Coronary artery (tissue), 2 donors: ENCODE measurements at regions not wholly inside any gene's neighbourhood (a gene's known extent, or its start where the extent isn't known, plus 50 kb on each side); places are given as distances from the start of the nearest gene placed in this dataset.

ENCODE experiments used
- DNase-seq: peaks from one replicate; pipeline ENCODE4 v3.0.0-alpha.2; 2017; ENCODE audit warnings: low spot score
- H3K27ac ChIP-seq, 2 donors: fragments of 200-600 bp; sonication (generic); one replicate each; pipeline ENCODE4 v1.5.1; 2016 to 2019
- H3K4me3 ChIP-seq: fragments of 200-600 bp; sonication (generic); 2 replicates; pipeline ENCODE4 v1.5.1; 2016; ENCODE audit warnings: mild to moderate bottlenecking, moderate library complexity
- CTCF ChIP-seq: fragments of 200-600 bp; sonication (generic); IDR thresholded peaks from one replicate; pipeline ENCODE4 v1.5.1; 2019; ENCODE audit warnings: antibody characterized with exemption

DNA sequence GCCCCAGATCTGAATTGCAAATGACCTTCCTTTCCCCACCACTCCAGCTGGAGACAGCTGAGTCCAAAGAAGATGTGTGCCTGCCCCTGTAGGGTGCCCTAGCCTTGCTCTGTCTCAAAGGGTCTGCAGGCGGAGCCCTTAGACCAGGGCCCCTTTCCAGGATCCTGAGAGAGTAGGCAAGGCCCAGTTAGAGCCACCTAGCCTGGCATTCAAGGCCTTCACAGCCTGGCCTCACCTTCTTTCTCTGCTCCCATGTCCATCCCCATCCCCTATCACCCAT lies 66.6 kb upstream of the LHX1 start:
- TF ChIP-seq CTCF, result no peak
- DNase-seq, result no peak
- Histone ChIP-seq H3K4me3 (no peak overlapping the region), H3K27ac (no peak overlapping the region)

DNA sequence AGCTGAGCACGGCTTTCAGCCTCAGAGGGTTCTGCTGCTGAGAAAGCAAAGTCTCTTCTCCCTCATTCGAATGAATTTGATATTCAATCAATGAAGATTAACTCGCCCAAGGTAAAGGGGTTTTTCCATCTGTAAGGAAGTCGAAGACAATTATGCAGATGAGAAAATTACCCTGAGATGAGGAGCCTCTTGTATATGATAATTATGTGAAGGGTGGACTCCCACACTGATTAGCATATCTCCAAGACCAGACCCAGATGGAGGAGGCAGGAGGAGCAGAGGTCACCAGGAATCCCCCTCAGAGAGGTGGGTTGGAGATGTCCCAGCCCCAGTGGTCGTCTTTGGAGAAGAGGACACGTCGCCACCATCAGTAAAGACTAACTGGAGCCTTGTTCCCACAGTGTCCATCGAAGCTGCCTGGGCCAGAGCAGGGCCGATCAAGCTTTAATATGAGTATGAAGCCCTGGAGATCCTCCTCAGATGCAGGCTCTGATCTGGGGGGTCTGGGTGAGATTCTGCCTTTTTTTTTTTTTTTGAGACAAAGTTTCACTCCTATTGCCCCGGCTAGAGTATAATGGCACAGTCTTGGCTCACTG lies 61.5 kb upstream of the LHX1 start:
- no peak for DNase-seq
- TF ChIP-seq CTCF, result no peak
- Histone ChIP-seq H3K4me3 (no peak overlapping the region), H3K27ac (no peak overlapping the region)

DNA sequence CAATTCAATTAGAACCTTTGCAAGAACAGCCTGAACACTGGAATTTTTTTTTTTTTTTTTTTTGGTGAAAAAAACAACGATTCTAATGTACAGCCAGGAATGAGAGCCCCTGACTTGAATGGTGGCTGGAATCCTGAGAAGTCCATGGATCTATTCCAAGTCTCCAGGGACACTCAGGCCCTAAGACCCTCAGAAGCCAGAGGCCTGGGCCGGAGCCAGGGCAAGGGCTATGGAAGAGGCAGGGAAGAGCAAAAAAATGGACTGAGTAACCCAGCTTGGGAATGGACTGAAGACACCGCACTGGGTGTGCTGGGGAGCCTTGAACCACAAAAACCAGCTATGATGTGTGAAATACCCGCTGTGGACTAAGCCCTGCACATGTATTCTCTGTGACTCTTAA lies 60.3 kb upstream of the LHX1 start:
- no peak for DNase-seq
- Histone ChIP-seq H3K27ac (no peak overlapping the region), H3K4me3 (no peak overlapping the region)
- no peak for TF ChIP-seq CTCF

DNA sequence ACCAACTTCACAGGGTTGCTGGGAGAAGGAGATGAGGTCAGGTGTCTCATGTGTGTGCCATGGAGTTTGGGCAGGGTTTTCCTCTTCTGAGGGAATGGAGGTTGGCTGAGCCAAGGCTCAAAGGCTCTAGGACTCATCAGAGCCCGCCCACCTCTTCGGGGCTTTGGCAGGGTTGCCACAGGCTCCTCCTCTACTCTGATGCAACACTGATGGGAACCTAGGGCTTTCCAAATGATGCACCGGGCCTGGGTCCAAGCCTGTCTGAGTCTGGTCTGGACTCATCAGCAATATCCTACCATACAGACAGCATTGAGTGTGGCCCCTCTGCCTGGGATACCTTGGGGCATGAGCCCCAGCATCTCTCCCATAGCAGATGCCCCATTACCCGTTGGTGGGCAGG lies 59.5 kb upstream of the LHX1 start:
- TF ChIP-seq CTCF, result no peak

DNA sequence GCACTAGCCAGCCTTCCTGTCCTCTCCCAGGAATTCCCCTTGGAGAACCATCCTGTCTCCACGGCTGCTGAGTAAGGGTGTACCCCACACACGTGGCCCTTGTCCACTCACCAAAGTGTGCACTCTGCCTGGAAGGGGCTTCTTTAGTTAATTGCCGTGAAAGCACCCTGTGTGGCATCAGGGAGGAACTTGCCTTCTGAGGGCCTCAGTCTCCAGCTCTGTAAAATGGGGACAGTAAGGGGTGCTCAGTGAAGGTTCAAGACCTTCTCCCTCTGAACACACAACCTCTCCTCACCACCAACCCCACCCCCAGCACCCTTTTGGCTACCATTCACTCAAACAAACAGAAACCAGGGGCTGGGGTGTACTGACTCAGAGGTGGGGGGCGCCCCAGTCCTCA lies 59.1 kb upstream of the LHX1 start:
- no peak for TF ChIP-seq CTCF
- no peak for DNase-seq
- Histone ChIP-seq H3K4me3 (no peak overlapping the region), H3K27ac (no peak overlapping the region)

More for the DNA sequence above, 59.5 kb upstream of the LHX1 start:
- DNase-seq, result no peak
- H3K27ac ChIP-seq, result no peak overlapping the region
- H3K4me3 ChIP-seq, result no peak overlapping the region

GRCh38 chr17:36879027-36879426 lies 58.2 kb upstream of the LHX1 start:
- Histone ChIP-seq H3K4me3 (no peak overlapping the region), H3K27ac (no peak overlapping the region)
- TF ChIP-seq CTCF, result no peak
- DNase-seq, result no peak

GRCh38 chr17:36879624-36880131 lies 57.6 kb upstream of the LHX1 start:
- DNase-seq, result no peak
- TF ChIP-seq CTCF, result no peak
- Histone ChIP-seq H3K4me3 (no peak overlapping the region), H3K27ac (no peak overlapping the region)
